Neuron (in vitro differentiated cells): ENCODE measurements at regions not wholly inside any gene's neighbourhood (a gene's known extent, or its start where the extent isn't known, plus 50 kb on each side); places are given as distances from the start of the nearest gene placed in this dataset.

Experiments used
- H2AFZ ChIP-seq: one replicate; pipeline ENCODE4 v1.6.1; 2013; ENCODE audit warnings: low read depth, mild to moderate bottlenecking, inconsistent platforms, low read length, moderate library complexity
- H3K27me3 ChIP-seq: one replicate; pipeline ENCODE4 v1.6.1; 2013; ENCODE audit warnings: low read length; ENCODE audit not compliant: insufficient read depth
- H3K36me3 ChIP-seq: one replicate; pipeline ENCODE4 v1.6.1; 2013; ENCODE audit warnings: low read length; ENCODE audit not compliant: insufficient read depth
- H3K4me1 ChIP-seq: one replicate; pipeline ENCODE4 v1.6.1; 2013; ENCODE audit warnings: low read length; ENCODE audit not compliant: insufficient read depth
- H3K4me3 ChIP-seq: 2 replicates; pipeline ENCODE4 v1.5.1; 2013; ENCODE audit warnings: mild to moderate bottlenecking, low read length, moderate library complexity
- H3K9me3 ChIP-seq: one replicate; pipeline ENCODE4 v1.6.1; 2013; ENCODE audit warnings: low read length

DNA sequence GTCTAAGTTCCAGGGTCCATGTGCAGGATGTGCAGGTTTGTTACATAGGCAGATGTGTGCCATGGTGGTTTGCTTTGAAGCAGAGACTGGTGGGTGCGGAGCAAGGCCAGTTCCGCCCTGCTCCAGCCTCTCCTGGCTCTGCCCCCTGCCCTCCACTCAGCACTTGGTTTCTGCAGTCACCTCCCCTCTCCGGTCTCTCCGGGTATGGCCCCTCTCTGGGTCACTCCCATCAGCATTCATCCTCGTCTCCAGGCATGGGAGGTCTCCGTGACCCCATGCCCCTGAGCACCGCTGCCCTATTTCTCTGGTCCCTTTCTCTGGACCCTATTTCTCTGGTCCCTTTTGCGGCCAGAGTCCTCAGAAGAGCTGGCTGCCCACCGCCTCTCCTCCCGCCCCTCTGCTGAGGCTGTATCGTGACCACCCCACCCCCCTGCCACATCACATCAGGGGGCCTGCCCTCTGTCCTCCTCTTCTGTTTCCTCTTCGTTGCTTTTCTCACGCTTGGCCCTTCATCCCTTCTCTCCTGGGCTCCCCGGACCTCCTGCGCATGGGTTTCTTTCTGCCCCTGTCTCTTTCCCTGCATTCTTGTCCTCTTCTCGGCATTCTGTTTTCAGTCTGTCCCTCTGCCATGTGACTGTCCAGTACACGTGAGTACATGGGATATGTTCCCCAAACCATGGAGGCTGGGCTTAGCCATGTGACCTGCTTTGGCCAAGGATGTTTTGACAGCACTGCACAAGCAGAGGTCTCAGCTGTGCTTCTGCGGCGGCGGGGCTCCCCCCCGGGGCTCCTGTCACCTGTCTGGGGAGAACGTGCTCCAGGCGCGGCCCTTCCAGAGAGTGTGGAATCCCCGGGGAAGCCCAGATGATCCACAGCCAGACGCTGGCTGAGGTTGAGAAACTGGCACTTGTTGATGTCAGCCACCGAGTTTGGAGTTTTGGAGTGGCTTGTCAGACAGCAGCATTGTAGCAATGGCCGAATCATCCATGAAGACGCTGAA is 54.4 kb upstream of the C1orf174 start:
- H3K27me3 ChIP-seq: peaks cover 6% of the 10 kb centered on the region
- peak overlapping the region; percentile 22 for H2AFZ ChIP-seq
- no peak overlapping the region for H3K4me3 ChIP-seq
- no peaks in the 10 kb centered on the region for H3K9me3 ChIP-seq
- H3K36me3 ChIP-seq: no peaks in the 10 kb centered on the region
- peaks cover 11% of the 10 kb centered on the region for H3K4me1 ChIP-seq

DNA sequence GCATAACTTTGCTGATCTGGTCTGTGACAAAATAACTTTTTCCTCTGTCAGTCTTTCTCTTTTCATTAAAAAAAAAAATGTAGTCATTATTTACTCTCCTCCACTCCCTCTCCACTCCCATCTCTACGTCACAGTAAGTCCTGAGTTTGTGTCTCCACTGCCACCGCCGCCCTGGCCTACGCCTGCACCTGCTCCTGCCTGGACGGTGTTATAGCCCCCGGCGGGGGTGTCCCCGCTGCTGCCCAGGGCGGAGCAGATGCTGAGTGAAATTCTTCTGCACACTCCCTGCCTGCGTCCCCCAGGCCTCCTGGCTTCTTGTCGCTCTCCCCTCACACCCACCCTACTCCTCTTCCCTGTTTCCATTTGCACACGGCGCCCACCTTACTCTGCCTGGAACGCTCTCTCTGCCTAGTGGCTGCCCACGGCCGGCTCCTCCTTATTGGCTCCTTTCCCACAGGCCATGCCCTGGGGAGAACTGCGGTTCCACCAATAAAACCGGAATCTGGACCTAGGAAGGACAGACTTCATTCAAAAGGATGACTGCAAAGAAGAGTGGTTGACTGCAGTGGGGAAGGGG is 55.2 kb upstream of the C1orf174 start:
- Histone ChIP-seq H3K4me1 (peaks cover 11% of the 10 kb centered on the region), H2AFZ (no peak overlapping the region), H3K9me3 (no peaks in the 10 kb centered on the region), H3K27me3 (peaks cover 6% of the 10 kb centered on the region), H3K36me3 (no peaks in the 10 kb centered on the region), H3K4me3 (no peak overlapping the region)

DNA sequence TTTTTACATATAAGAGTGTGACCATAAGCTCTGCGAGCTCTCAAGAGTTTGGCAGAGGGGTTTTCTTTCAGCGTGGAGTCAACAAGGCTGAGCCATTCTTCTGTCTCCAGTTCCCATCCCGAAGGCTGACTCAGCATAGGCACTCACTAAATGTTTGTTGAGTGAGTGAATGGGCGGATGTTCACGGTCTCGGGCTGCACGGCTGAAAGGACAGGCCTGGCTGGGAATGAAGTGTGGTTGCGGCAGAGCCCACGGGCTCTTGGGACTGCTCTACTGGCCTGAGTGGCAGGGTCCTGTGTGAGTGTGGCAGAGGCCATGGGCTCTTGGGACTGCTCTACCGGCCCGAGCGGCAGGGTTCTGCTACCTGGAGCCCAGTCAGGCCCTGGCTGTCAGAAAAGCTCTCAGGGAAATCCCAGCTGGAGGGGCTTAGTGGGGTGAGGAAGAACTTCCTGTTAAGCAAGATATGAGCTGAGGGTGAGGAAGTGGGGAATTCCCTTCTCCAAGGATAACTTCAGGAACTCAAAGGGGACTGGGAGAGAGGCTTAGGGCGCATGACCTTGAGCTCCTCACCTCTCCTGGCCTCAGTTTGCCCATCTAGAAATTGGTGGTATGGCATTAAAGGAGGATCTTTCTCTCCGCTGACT is 56.6 kb upstream of the C1orf174 start:
- H3K4me1 ChIP-seq: peaks cover 11% of the 10 kb centered on the region
- no peak overlapping the region for H3K4me3 ChIP-seq
- peaks cover 6% of the 10 kb centered on the region for H3K27me3 ChIP-seq
- no peaks in the 10 kb centered on the region for H3K9me3 ChIP-seq
- H2AFZ ChIP-seq: no peak overlapping the region
- no peaks in the 10 kb centered on the region for H3K36me3 ChIP-seq

GRCh38 chr1:3959361-3959760 is 59.3 kb upstream of the C1orf174 start:
- Histone ChIP-seq H2AFZ (no peak overlapping the region), H3K9me3 (no peaks in the 10 kb centered on the region), H3K4me3 (no peak overlapping the region), H3K36me3 (no peaks in the 10 kb centered on the region), H3K4me1 (peaks cover 5% of the 10 kb centered on the region), H3K27me3 (peaks cover 6% of the 10 kb centered on the region)

- Histone ChIP-seq H3K9me3 (peaks cover 4% of the 10 kb centered on the region), H3K36me3 (no peaks in the 10 kb centered on the region), H2AFZ (no peak overlapping the region), H3K4me3 (no peak overlapping the region), H3K27me3 (no peaks in the 10 kb centered on the region), H3K4me1 (no peaks in the 10 kb centered on the region)
These were observed 63.5 kb upstream of the C1orf174 start for GRCh38 chr1:3963554-3963953.

DNA sequence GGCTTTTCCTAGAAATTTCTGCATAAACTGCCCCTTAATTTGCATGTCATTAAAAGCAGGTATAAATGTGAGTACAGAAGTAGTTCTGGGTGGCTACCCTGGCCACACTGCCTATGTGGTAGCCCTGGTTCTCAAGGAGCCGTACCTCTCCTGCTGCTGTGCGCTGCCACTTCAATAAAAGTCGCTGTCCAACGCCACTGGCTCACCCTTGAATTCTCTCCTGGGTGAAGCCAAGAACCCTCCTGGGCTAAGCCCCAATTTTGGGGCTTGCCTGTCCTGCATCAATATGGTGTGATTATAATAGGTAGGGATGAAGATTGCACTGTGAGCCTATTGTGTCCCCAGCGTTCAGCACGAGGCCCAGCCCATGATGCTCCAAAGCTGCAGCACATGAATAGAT is 65.6 kb upstream of the C1orf174 start:
- H3K9me3 ChIP-seq: peaks cover 4% of the 10 kb centered on the region

DNA sequence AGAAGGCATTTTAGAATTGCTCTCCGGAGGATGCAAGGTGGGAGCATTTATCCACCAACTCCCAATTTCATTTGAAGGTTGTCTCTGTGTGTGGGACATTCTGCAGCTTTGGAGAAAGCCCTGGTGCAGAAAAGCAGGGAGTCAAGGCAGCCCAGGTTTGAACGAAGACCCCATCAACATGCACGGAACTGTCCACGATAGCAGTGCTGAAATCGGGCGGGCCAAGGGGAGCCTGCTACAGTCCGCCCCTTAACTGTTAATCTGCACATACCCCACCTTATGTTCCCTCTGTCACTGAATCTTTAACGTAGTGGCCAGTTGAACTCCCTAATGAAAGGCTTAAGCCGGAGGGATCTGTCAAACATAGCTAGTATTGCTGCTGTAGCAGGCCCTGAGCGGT is 68.8 kb upstream of the C1orf174 start:
- no peak overlapping the region for H2AFZ ChIP-seq
- no peaks in the 10 kb centered on the region for H3K27me3 ChIP-seq
- H3K4me1 ChIP-seq: no peaks in the 10 kb centered on the region
- H3K36me3 ChIP-seq: no peaks in the 10 kb centered on the region
- peaks cover 4% of the 10 kb centered on the region for H3K9me3 ChIP-seq
- no peak overlapping the region for H3K4me3 ChIP-seq

More for the DNA sequence above, 65.6 kb upstream of the C1orf174 start:
- Histone ChIP-seq H3K4me1 (no peaks in the 10 kb centered on the region), H3K4me3 (no peak overlapping the region), H3K27me3 (no peaks in the 10 kb centered on the region), H3K36me3 (no peaks in the 10 kb centered on the region), H2AFZ (no peak overlapping the region)

GRCh38 chr1:3971981-3972380 is 71.9 kb upstream of the C1orf174 start:
- Histone ChIP-seq H3K9me3 (no peaks in the 10 kb centered on the region), H3K4me3 (no peak overlapping the region), H3K4me1 (no peaks in the 10 kb centered on the region), H3K27me3 (no peaks in the 10 kb centered on the region), H3K36me3 (no peaks in the 10 kb centered on the region), H2AFZ (no peak overlapping the region)

DNA sequence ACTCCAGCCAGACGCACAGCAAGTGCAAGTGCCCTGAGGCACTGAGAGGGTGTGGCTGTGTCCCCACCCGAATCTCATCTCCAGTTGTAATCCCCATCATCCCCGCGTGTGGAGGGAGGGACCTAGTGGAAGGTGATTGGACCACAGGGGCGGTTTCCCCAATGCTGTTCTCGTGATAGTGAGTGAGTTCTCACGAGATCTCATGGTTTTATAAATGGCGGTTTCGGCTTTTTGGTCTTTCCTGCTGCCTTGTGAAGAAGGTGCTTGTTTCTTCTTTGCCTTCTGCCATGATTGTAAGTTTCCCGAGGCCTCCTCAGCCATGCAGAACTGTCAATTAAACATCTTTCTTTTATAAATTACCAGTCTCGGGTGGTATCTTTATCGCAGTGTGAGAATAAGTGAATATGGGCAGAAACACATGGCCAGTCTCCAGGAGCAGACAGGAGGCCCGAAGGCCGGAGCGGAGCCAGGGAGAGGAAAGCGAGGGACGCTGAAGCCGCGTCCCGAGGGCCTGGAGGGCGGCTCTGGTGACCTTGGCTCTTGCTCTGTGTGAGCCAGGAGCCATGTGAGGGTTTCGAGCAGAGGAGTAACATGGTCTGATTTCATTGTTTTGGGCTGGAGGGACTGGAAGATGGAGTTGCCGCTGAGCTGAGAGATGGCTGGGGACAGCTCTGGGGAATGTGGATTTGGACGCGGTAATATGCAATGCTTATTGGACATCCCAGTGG is 76.0 kb upstream of the C1orf174 start:
- no peaks in the 10 kb centered on the region for H3K36me3 ChIP-seq
- H3K9me3 ChIP-seq: no peaks in the 10 kb centered on the region
- no peak overlapping the region for H3K4me3 ChIP-seq
- no peak overlapping the region for H2AFZ ChIP-seq
- peaks cover 6% of the 10 kb centered on the region for H3K27me3 ChIP-seq
- no peaks in the 10 kb centered on the region for H3K4me1 ChIP-seq

- no peak overlapping the region for H2AFZ ChIP-seq
- H3K4me3 ChIP-seq: no peak overlapping the region
- no peaks in the 10 kb centered on the region for H3K4me1 ChIP-seq
- H3K36me3 ChIP-seq: no peaks in the 10 kb centered on the region
- H3K9me3 ChIP-seq: no peaks in the 10 kb centered on the region
- H3K27me3 ChIP-seq: peaks cover 6% of the 10 kb centered on the region
These were observed 76.7 kb upstream of the C1orf174 start for GRCh38 chr1:3976821-3977220.

GRCh38 chr1:3978196-3978989 is 78.3 kb upstream of the C1orf174 start:
- peaks cover 6% of the 10 kb centered on the region for H3K27me3 ChIP-seq
- H3K9me3 ChIP-seq: no peaks in the 10 kb centered on the region
- H3K4me3 ChIP-seq: no peak overlapping the region
- peaks cover 7% of the 10 kb centered on the region for H3K4me1 ChIP-seq
- H2AFZ ChIP-seq: no peak overlapping the region
- H3K36me3 ChIP-seq: no peaks in the 10 kb centered on the region

GRCh38 chr1:3978990-3979325 is 78.9 kb upstream of the C1orf174 start:
- Histone ChIP-seq H3K27me3 (peaks cover 6% of the 10 kb centered on the region), H3K4me1 (peaks cover 7% of the 10 kb centered on the region), H3K4me3 (no peak overlapping the region), H3K36me3 (no peaks in the 10 kb centered on the region), H3K9me3 (no peaks in the 10 kb centered on the region), H2AFZ (no peak overlapping the region)
